NT2/D1 (cell line): ENCODE measurements at regions not wholly inside any gene's neighbourhood (a gene's known extent, or its start where the extent isn't known, plus 50 kb on each side); places are given as distances from the start of the nearest gene placed in this dataset.

Experiments
- SUZ12 ChIP-seq: IDR thresholded peaks from 2 replicates; pipeline ENCODE4 v1.6.1; 2011; ENCODE audit not compliant: insufficient read length, insufficient read depth; ENCODE audit errors: extremely low read depth
- YY1 ChIP-seq: IDR thresholded peaks from 2 replicates; pipeline ENCODE4 v1.6.1; 2011; ENCODE audit not compliant: insufficient read length, insufficient read depth
- ZNF274 ChIP-seq: IDR thresholded peaks from 2 replicates; pipeline ENCODE4 v1.6.1; 2011; ENCODE audit warnings: mild to moderate bottlenecking, low read depth, low read length

GRCh38 chr1:82168482-82168881, 367.7 kb downstream of the ADGRL2 start:
- TF ChIP-seq YY1 = no peak
- TF ChIP-seq ZNF274 = no peak
- TF ChIP-seq SUZ12 = no peak
